Cardiac fibroblast (primary cell): ENCODE measurements at regions not wholly inside any gene's neighbourhood (a gene's known extent, or its start where the extent isn't known, plus 50 kb on each side); places are given as distances from the start of the nearest gene placed in this dataset.

ENCODE experiments used
- DNase-seq, 2 donors: peaks; one replicate each; pipeline versions ENCODE4 v3.0.0 to v3.0.0-alpha.2; 2010; ENCODE audit warnings: low read depth in 2 of 2
- H3K4me3 ChIP-seq, 2 donors: replicated peaks in 1 of 2; 1 replicate in 1 of 2; 2 replicates in 1 of 2; pipeline ENCODE4 v1.5.1; 2011; ENCODE audit warnings: low read depth in 2 of 2, low read length in 2 of 2, mild to moderate bottlenecking in 2 of 2, moderate library complexity in 1 of 2
- CTCF ChIP-seq: IDR thresholded peaks from one replicate; pipeline ENCODE4 v1.5.1; 2011; ENCODE audit warnings: low read depth, mild to moderate bottlenecking, low read length, inconsistent platforms

GRCh38 chr9:12975496-12975895, 200.7 kb downstream of the LURAP1L start:
- TF ChIP-seq CTCF: no peak
- DNase-seq: no peak

GRCh38 chr9:12980085-12980851, 205.4 kb downstream of the LURAP1L start:
- no peak for TF ChIP-seq CTCF
- no peak for DNase-seq
- no peak overlapping the region for H3K4me3 ChIP-seq

More at GRCh38 chr9:12975496-12975895, 200.7 kb downstream of the LURAP1L start:
- H3K4me3 ChIP-seq: no peak overlapping the region

GRCh38 chr9:12988258-12988657, 213.4 kb downstream of the LURAP1L start:
- no peak overlapping the region for H3K4me3 ChIP-seq
- TF ChIP-seq CTCF: no peak
- DNase-seq: no peak

GRCh38 chr9:12989669-12990068, 214.8 kb downstream of the LURAP1L start:
- no peak for TF ChIP-seq CTCF
- DNase-seq: no peak

GRCh38 chr9:12993466-12993865, 218.6 kb downstream of the LURAP1L start:
- no peak overlapping the region for H3K4me3 ChIP-seq
- TF ChIP-seq CTCF: no peak
- DNase-seq: peak; percentile 8 to 22

More at GRCh38 chr9:12989669-12990068, 214.8 kb downstream of the LURAP1L start:
- no peak overlapping the region for H3K4me3 ChIP-seq

- DNase-seq: no peak
- TF ChIP-seq CTCF: no peak
- no peak overlapping the region for H3K4me3 ChIP-seq
Measured at GRCh38 chr9:12997009-12997408, 222.2 kb downstream of the LURAP1L start.
